Osteoblast (primary cell): ENCODE measurements at regions not wholly inside any gene's neighbourhood (a gene's known extent, or its start where the extent isn't known, plus 50 kb on each side); places are given as distances from the start of the nearest gene placed in this dataset.
A peak's percentile ranks its signal among the peaks of the same experiment; 100 is the strongest.

Experiments used
- DNase-seq: peaks from one replicate; pipeline ENCODE4 v3.0.0; 2011; ENCODE audit warnings: low spot score, mixed read lengths; ENCODE audit not compliant: insufficient read length; ENCODE audit errors: missing footprints
- H2AFZ ChIP-seq: 2 replicates; pipeline ENCODE4 v1.6.0; 2011; ENCODE audit warnings: mild to moderate bottlenecking, low read length
- H3K27ac ChIP-seq: 2 replicates; pipeline ENCODE4 v1.5.1; 2011; ENCODE audit warnings: mild to moderate bottlenecking, low read depth, low read length, moderate library complexity
- H3K27me3 ChIP-seq: 2 replicates; pipeline ENCODE4 v1.6.0; 2012; ENCODE audit warnings: mild to moderate bottlenecking, control low read depth, inconsistent platforms, low read length, moderate library complexity; ENCODE audit not compliant: insufficient read depth
- H3K36me3 ChIP-seq: 2 replicates; pipeline ENCODE4 v1.5.1; 2011; ENCODE audit warnings: mild to moderate bottlenecking, low read length, control low read depth, moderate library complexity; ENCODE audit not compliant: insufficient read depth
- H3K4me1 ChIP-seq: 2 replicates; pipeline ENCODE4 v1.5.1; 2011; ENCODE audit warnings: mild to moderate bottlenecking, low read length, control low read depth, moderate library complexity; ENCODE audit not compliant: insufficient read depth
- H3K4me2 ChIP-seq: 2 replicates; pipeline ENCODE4 v1.6.0; 2011; ENCODE audit warnings: mild to moderate bottlenecking, low read length; ENCODE audit not compliant: insufficient read depth
- H3K4me3 ChIP-seq: fragments of 200-600 bp; sonication (generic); 3 replicates; pipeline ENCODE4 v1.5.1; 2012; ENCODE audit warnings: mild to moderate bottlenecking, low read length, inconsistent platforms; ENCODE audit not compliant: insufficient read depth
- H3K79me2 ChIP-seq: 2 replicates; pipeline ENCODE4 v1.6.0; 2012; ENCODE audit warnings: mild to moderate bottlenecking, low read length, control low read depth, inconsistent platforms; ENCODE audit not compliant: insufficient read depth
- H3K9me3 ChIP-seq: 2 replicates; pipeline ENCODE4 v1.5.1; 2011; ENCODE audit warnings: low read depth, low read length, control low read depth
- H4K20me1 ChIP-seq: 2 replicates; pipeline ENCODE4 v1.6.0; 2012; ENCODE audit warnings: mild to moderate bottlenecking, low read length, control low read depth; ENCODE audit not compliant: insufficient read depth
- TF ChIP-seq, protein P1 (sequence below): IDR thresholded peaks from 2 replicates; pipeline ENCODE4 v1.5.1; 2011; ENCODE audit warnings: mild to moderate bottlenecking, low read depth, low read length, moderate library complexity; ENCODE audit errors: extremely low read depth

DNA sequence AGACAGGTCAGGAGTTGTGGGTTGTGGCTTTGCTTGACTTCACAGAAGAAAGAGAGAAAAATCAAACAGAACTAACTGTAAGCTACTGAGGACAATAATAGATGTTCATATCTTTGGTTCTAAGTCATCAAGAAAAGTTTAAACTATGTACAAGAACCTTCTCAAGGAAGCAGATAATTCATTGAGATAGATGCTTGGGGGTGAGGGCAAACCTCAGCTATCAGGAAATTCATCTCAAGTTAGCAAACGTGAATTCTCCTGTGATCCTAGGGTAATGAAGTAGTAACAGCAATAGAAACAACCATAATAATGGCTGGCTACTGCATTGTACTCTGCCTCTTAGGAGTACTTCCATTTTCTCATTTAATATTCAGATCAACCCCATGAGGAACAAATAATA, 506.2 kb downstream of the PLPP3 start:
- H3K4me2 ChIP-seq, result no peak overlapping the region
- TF ChIP-seq, protein P1, sequence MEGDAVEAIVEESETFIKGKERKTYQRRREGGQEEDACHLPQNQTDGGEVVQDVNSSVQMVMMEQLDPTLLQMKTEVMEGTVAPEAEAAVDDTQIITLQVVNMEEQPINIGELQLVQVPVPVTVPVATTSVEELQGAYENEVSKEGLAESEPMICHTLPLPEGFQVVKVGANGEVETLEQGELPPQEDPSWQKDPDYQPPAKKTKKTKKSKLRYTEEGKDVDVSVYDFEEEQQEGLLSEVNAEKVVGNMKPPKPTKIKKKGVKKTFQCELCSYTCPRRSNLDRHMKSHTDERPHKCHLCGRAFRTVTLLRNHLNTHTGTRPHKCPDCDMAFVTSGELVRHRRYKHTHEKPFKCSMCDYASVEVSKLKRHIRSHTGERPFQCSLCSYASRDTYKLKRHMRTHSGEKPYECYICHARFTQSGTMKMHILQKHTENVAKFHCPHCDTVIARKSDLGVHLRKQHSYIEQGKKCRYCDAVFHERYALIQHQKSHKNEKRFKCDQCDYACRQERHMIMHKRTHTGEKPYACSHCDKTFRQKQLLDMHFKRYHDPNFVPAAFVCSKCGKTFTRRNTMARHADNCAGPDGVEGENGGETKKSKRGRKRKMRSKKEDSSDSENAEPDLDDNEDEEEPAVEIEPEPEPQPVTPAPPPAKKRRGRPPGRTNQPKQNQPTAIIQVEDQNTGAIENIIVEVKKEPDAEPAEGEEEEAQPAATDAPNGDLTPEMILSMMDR, result no peak
- no peak overlapping the region for H3K27ac ChIP-seq
- DNase-seq, result no peak
- H3K4me1 ChIP-seq, result peaks cover 40% of the 10 kb centered on the region
- H4K20me1 ChIP-seq, result no peaks in the 10 kb centered on the region
- no peak overlapping the region for H2AFZ ChIP-seq
- H3K79me2 ChIP-seq, result no peaks in the 10 kb centered on the region
- H3K4me3 ChIP-seq, result no peak overlapping the region
- no peaks in the 10 kb centered on the region for H3K36me3 ChIP-seq
- H3K27me3 ChIP-seq, result no peaks in the 10 kb centered on the region
- no peaks in the 10 kb centered on the region for H3K9me3 ChIP-seq

DNA sequence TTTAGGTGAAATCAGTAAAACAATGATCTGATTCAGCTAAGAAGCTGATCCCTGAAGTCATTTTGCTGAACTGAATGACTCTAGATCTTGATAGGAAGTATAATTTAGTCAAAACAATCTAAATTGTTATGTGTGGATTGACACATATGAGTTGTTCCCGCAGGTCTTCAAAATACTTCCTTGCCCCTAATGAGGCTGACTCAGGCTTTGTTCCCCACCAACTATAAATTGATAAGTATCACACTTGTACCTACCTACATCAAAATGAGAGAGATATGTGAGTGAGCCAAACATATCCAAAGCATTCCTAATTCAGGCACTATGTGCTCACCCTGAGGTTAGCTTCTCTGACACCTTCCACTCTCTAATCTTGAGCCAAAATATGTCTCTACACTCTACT, 507.1 kb downstream of the PLPP3 start:
- Histone ChIP-seq H3K79me2 (no peaks in the 10 kb centered on the region), H3K27ac (no peak overlapping the region), H3K36me3 (no peaks in the 10 kb centered on the region), H3K4me1 (peaks cover 44% of the 10 kb centered on the region), H3K27me3 (no peaks in the 10 kb centered on the region), H2AFZ (no peak overlapping the region), H4K20me1 (no peaks in the 10 kb centered on the region), H3K4me2 (no peak overlapping the region), H3K4me3 (no peak overlapping the region), H3K9me3 (no peaks in the 10 kb centered on the region)
- no peak for DNase-seq
- TF ChIP-seq, protein P1, result no peak

DNA sequence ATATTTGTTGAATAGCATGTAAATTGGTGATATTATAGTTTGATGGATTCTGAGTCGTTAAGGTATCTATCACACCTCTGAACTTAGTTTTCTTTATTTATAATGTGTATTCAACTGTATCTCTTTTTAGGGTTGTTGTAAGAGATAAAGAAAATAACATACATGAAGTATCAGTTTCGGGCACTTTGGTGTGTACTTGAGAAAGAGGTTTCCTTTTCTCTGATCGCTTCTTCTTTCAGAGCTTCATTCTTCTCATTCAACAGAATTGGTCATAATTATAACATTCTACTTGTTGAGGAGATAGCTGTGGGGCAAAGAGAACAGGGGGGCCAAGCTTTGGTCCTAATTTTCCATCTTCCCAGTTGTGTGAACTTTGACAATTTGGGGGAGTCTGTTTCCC, 508.0 kb downstream of the PLPP3 start:
- H3K79me2 ChIP-seq, result no peaks in the 10 kb centered on the region
- peaks cover 44% of the 10 kb centered on the region for H3K4me1 ChIP-seq
- TF ChIP-seq, protein P1, result no peak
- no peaks in the 10 kb centered on the region for H3K27me3 ChIP-seq
- no peaks in the 10 kb centered on the region for H3K9me3 ChIP-seq
- no peaks in the 10 kb centered on the region for H4K20me1 ChIP-seq
- no peak overlapping the region for H3K27ac ChIP-seq
- H3K4me2 ChIP-seq, result no peak overlapping the region
- H3K36me3 ChIP-seq, result no peaks in the 10 kb centered on the region
- H2AFZ ChIP-seq, result no peak overlapping the region
- DNase-seq, result no peak
- H3K4me3 ChIP-seq, result no peak overlapping the region

DNA sequence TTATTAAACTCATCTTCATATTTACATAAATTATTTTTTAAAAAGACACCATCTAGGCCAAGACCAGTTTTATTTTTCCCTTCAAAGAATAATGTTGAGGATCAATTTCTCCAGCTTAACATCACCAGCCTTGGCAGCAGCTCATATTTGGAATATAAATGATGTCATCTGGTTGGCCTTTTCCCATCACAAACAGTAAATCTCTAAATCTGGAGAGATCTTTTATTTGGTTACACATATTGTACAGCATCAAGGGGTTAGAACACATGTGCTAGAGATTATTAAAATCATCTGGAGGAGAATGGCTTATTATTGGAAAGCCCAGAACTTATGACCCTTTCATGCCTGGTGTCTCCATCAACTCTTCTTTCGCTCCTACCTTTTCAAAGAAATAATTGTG, 508.8 kb downstream of the PLPP3 start:
- TF ChIP-seq, protein P1, result no peak
- Histone ChIP-seq H3K4me1 (peaks cover 50% of the 10 kb centered on the region), H2AFZ (no peak overlapping the region), H3K27ac (peak overlapping the region; percentile 25), H3K9me3 (no peaks in the 10 kb centered on the region), H3K4me2 (no peak overlapping the region), H4K20me1 (no peaks in the 10 kb centered on the region), H3K79me2 (no peaks in the 10 kb centered on the region), H3K27me3 (no peaks in the 10 kb centered on the region), H3K36me3 (no peaks in the 10 kb centered on the region), H3K4me3 (no peak overlapping the region)
- no peak for DNase-seq
